22Rv1 (cell line): ENCODE measurements at regions not wholly inside any gene's neighbourhood (a gene's known extent, or its start where the extent isn't known, plus 50 kb on each side); places are given as distances from the start of the nearest gene placed in this dataset.

Source experiments
- ZFX ChIP-seq: fragments of 450-650 bp; IDR thresholded peaks from 2 replicates; pipeline ENCODE4 v1.6.1; 2017; ENCODE audit warnings: antibody characterized with exemption, borderline replicate concordance
- TF ChIP-seq, protein P1 (sequence below): fragments of 450-650 bp; IDR thresholded peaks from 2 replicates; pipeline ENCODE4 v1.5.1; 2017; ENCODE audit warnings: mild to moderate bottlenecking

DNA sequence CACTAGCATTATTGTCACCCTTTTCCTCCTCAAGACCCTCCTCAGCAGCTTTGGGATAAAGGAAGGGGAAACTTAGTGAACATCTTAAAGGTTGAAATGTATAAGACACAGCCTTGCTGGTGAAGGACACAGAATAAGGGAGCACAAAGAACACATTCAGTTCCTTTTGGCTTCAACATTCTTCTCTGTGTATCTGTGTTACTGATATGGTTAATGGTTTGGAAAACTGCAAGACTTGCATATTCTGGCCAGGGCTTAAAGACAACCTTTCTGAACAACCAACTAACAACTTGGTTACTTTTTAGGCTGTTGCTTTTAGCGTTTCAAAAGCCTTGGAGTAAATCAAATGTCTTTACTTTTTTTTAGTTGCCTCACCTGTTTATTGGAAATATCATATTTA is 680.5 kb downstream of the MECOM start:
- TF ChIP-seq, protein P1, sequence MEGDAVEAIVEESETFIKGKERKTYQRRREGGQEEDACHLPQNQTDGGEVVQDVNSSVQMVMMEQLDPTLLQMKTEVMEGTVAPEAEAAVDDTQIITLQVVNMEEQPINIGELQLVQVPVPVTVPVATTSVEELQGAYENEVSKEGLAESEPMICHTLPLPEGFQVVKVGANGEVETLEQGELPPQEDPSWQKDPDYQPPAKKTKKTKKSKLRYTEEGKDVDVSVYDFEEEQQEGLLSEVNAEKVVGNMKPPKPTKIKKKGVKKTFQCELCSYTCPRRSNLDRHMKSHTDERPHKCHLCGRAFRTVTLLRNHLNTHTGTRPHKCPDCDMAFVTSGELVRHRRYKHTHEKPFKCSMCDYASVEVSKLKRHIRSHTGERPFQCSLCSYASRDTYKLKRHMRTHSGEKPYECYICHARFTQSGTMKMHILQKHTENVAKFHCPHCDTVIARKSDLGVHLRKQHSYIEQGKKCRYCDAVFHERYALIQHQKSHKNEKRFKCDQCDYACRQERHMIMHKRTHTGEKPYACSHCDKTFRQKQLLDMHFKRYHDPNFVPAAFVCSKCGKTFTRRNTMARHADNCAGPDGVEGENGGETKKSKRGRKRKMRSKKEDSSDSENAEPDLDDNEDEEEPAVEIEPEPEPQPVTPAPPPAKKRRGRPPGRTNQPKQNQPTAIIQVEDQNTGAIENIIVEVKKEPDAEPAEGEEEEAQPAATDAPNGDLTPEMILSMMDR: no peak
- TF ChIP-seq ZFX: no peak
